Trophoblast cell (in vitro differentiated cells and primary cell): ENCODE measurements at regions not wholly inside any gene's neighbourhood (a gene's known extent, or its start where the extent isn't known, plus 50 kb on each side); places are given as distances from the start of the nearest gene placed in this dataset.

Source experiments
- DNase-seq, 2 donors: peaks; one replicate each; pipeline ENCODE4 v3.0.0-alpha.2; 2016
- H2AFZ ChIP-seq: 2 replicates; pipeline ENCODE4 v1.6.1; 2013; ENCODE audit warnings: low read length, moderate library complexity, mild to moderate bottlenecking; ENCODE audit not compliant: insufficient read depth, poor library complexity
- H2AK5ac ChIP-seq: 2 replicates; pipeline ENCODE4 v1.6.1; 2013; ENCODE audit warnings: mild to moderate bottlenecking, low read length
- H2BK120ac ChIP-seq: 2 replicates; pipeline ENCODE4 v1.6.1; 2013; ENCODE audit warnings: low read length, mild to moderate bottlenecking, moderate library complexity; ENCODE audit not compliant: insufficient read depth, poor library complexity
- H2BK12ac ChIP-seq: 2 replicates; pipeline ENCODE4 v1.6.1; 2013; ENCODE audit warnings: mild to moderate bottlenecking, low read length, moderate library complexity
- H2BK5ac ChIP-seq: 2 replicates; pipeline ENCODE4 v1.6.1; 2013; ENCODE audit warnings: low read length, low read depth, moderate library complexity, mild to moderate bottlenecking; ENCODE audit not compliant: poor library complexity
- H3K14ac ChIP-seq: 2 replicates; pipeline ENCODE4 v1.6.1; 2013; ENCODE audit warnings: mild to moderate bottlenecking, low read length
- H3K18ac ChIP-seq: 2 replicates; pipeline ENCODE4 v1.6.1; 2013; ENCODE audit warnings: mild to moderate bottlenecking, low read length
- H3K23ac ChIP-seq: 2 replicates; pipeline ENCODE4 v1.6.1; 2013; ENCODE audit warnings: low read length
- H3K27ac ChIP-seq: 2 replicates; pipeline ENCODE4 v1.5.1; 2013; ENCODE audit warnings: low read depth, mild to moderate bottlenecking, inconsistent platforms, low read length, moderate library complexity
- H3K27me3 ChIP-seq: 2 replicates; pipeline ENCODE4 v1.6.1; 2013; ENCODE audit warnings: inconsistent platforms, mild to moderate bottlenecking, low read length, moderate library complexity; ENCODE audit not compliant: insufficient read depth
- H3K36me3 ChIP-seq, 2 experiments: 1 replicate in 1 of 2; 2 replicates in 1 of 2; pipeline ENCODE4 v1.6.1; 2013; ENCODE audit warnings: low read length in 2 of 2, mild to moderate bottlenecking in 2 of 2, moderate library complexity in 1 of 2; ENCODE audit not compliant: insufficient read depth in 2 of 2, control insufficient read depth in 1 of 2
- H3K4ac ChIP-seq: 2 replicates; pipeline ENCODE4 v1.6.1; 2013; ENCODE audit warnings: low read depth, mild to moderate bottlenecking, low read length, moderate library complexity
- H3K4me1 ChIP-seq, 2 experiments: 1 replicate in 1 of 2; 2 replicates in 1 of 2; pipeline ENCODE4 v1.6.1; 2013; ENCODE audit warnings: low read length in 2 of 2, mild to moderate bottlenecking in 2 of 2, moderate library complexity in 1 of 2; ENCODE audit not compliant: insufficient read depth in 2 of 2, control insufficient read depth in 1 of 2
- H3K4me2 ChIP-seq: 2 replicates; pipeline ENCODE4 v1.6.1; 2013; ENCODE audit warnings: inconsistent platforms, mild to moderate bottlenecking, low read length, moderate library complexity
- H3K4me3 ChIP-seq: 2 replicates; pipeline ENCODE4 v1.5.1; 2013; ENCODE audit warnings: mild to moderate bottlenecking, low read depth, low read length, inconsistent platforms
- H3K79me1 ChIP-seq: one replicate; pipeline ENCODE4 v1.6.1; 2013; ENCODE audit warnings: low read length
- H3K79me2 ChIP-seq: 2 replicates; pipeline ENCODE4 v1.6.1; 2013; ENCODE audit warnings: low read length, mild to moderate bottlenecking; ENCODE audit not compliant: control insufficient read depth, insufficient read depth, poor library complexity
- H3K9ac ChIP-seq: 2 replicates; pipeline ENCODE4 v1.6.1; 2013; ENCODE audit warnings: mild to moderate bottlenecking, low read length
- H3K9me3 ChIP-seq: 2 replicates; pipeline ENCODE4 v1.6.1; 2013; ENCODE audit warnings: low read depth, mild to moderate bottlenecking, control low read depth, inconsistent platforms, low read length; ENCODE audit not compliant: insufficient read depth
- H4K12ac ChIP-seq: 2 replicates; pipeline ENCODE4 v1.6.1; 2013; ENCODE audit warnings: low read depth, mild to moderate bottlenecking, low read length, moderate library complexity
- H4K8ac ChIP-seq: 2 replicates; pipeline ENCODE4 v1.6.1; 2013; ENCODE audit warnings: low read depth, mild to moderate bottlenecking, low read length, moderate library complexity
- H4K91ac ChIP-seq: one replicate; pipeline ENCODE4 v1.6.1; 2013; ENCODE audit warnings: low read depth, mild to moderate bottlenecking, low read length, moderate library complexity
- WGBS: extraction: QIAGEN DNeasy Blood & Tissue Kit; methylation state at CpG from one replicate; pipeline ENCODE4 v1.1.7; 2013; ENCODE audit warnings: missing lambda C conversion rate; ENCODE audit not compliant: insufficient read length, insufficient coverage; ENCODE audit errors: extremely low coverage; 5-methylcytosine and 5-hydroxymethylcytosine counted together

GRCh38 chr18:77754475-77755044, 504.9 kb downstream of the GALR1 start:
- no peak overlapping the region for H3K4me3 ChIP-seq
- no CpG with 5 or more reads among the region's 7 CpGs for WGBS
- H3K27me3 ChIP-seq: no peaks in the 10 kb centered on the region
- DNase-seq: no peak
- H3K4me1 ChIP-seq: no peaks in the 10 kb centered on the region
- H3K79me2 ChIP-seq: no peaks in the 10 kb centered on the region
- H3K4ac ChIP-seq: no peak overlapping the region
- H3K79me1 ChIP-seq: no peaks in the 10 kb centered on the region
- no peak overlapping the region for H4K91ac ChIP-seq
- H2BK12ac ChIP-seq: no peak overlapping the region
- no peak overlapping the region for H3K18ac ChIP-seq
- H3K9me3 ChIP-seq: peaks cover 2% of the 10 kb centered on the region
- no peak overlapping the region for H3K27ac ChIP-seq
- H2BK5ac ChIP-seq: no peak overlapping the region
- H2AK5ac ChIP-seq: no peak overlapping the region
- no peak overlapping the region for H2AFZ ChIP-seq
- no peak overlapping the region for H3K9ac ChIP-seq
- H3K4me2 ChIP-seq: no peak overlapping the region
- H3K14ac ChIP-seq: no peak overlapping the region
- no peaks in the 10 kb centered on the region for H3K36me3 ChIP-seq
- no peak overlapping the region for H4K12ac ChIP-seq
- H3K23ac ChIP-seq: no peak overlapping the region
- no peak overlapping the region for H2BK120ac ChIP-seq
- no peak overlapping the region for H4K8ac ChIP-seq

GRCh38 chr18:77755187-77755586, 505.5 kb downstream of the GALR1 start:
- H3K9ac ChIP-seq: no peak overlapping the region
- no peaks in the 10 kb centered on the region for H3K36me3 ChIP-seq
- no peak overlapping the region for H4K8ac ChIP-seq
- H3K4me3 ChIP-seq: no peak overlapping the region
- no peak overlapping the region for H3K4ac ChIP-seq
- no peak overlapping the region for H3K4me2 ChIP-seq
- H4K91ac ChIP-seq: no peak overlapping the region
- H2AFZ ChIP-seq: no peak overlapping the region
- no peak overlapping the region for H3K23ac ChIP-seq
- H2BK5ac ChIP-seq: no peak overlapping the region
- no peak overlapping the region for H2BK12ac ChIP-seq
- H3K79me1 ChIP-seq: no peaks in the 10 kb centered on the region
- no peak overlapping the region for H3K27ac ChIP-seq
- no peak overlapping the region for H4K12ac ChIP-seq
- H2BK120ac ChIP-seq: no peak overlapping the region
- H3K79me2 ChIP-seq: no peaks in the 10 kb centered on the region
- no peak for DNase-seq
- H2AK5ac ChIP-seq: no peak overlapping the region
- no peak overlapping the region for H3K14ac ChIP-seq
- no peaks in the 10 kb centered on the region for H3K4me1 ChIP-seq
- no CpG with 5 or more reads among the region's 6 CpGs for WGBS
- H3K27me3 ChIP-seq: no peaks in the 10 kb centered on the region
- H3K18ac ChIP-seq: no peak overlapping the region
- peaks cover 2% of the 10 kb centered on the region for H3K9me3 ChIP-seq

- DNase-seq: no peak
- no peaks in the 10 kb centered on the region for H3K4me1 ChIP-seq
- H2BK120ac ChIP-seq: no peak overlapping the region
- H3K9ac ChIP-seq: no peak overlapping the region
- H2BK12ac ChIP-seq: no peak overlapping the region
- H4K8ac ChIP-seq: no peak overlapping the region
- H3K4ac ChIP-seq: no peak overlapping the region
- H3K79me1 ChIP-seq: no peaks in the 10 kb centered on the region
- H2AK5ac ChIP-seq: no peak overlapping the region
- no peak overlapping the region for H3K4me2 ChIP-seq
- H3K18ac ChIP-seq: no peak overlapping the region
- H3K27me3 ChIP-seq: no peaks in the 10 kb centered on the region
- no peak overlapping the region for H2AFZ ChIP-seq
- no peak overlapping the region for H4K12ac ChIP-seq
- H4K91ac ChIP-seq: no peak overlapping the region
- no peak overlapping the region for H3K4me3 ChIP-seq
- H3K9me3 ChIP-seq: no peaks in the 10 kb centered on the region
- H2BK5ac ChIP-seq: no peak overlapping the region
- no peak overlapping the region for H3K23ac ChIP-seq
- H3K27ac ChIP-seq: no peak overlapping the region
- H3K79me2 ChIP-seq: no peaks in the 10 kb centered on the region
- H3K14ac ChIP-seq: no peak overlapping the region
- no peaks in the 10 kb centered on the region for H3K36me3 ChIP-seq
Measured at GRCh38 chr18:77761332-77761731, 511.7 kb downstream of the GALR1 start.

GRCh38 chr18:77762014-77762413, 512.4 kb downstream of the GALR1 start:
- Histone ChIP-seq H3K27ac (no peak overlapping the region), H3K14ac (no peak overlapping the region), H3K4me3 (no peak overlapping the region), H3K9me3 (no peaks in the 10 kb centered on the region), H3K4ac (no peak overlapping the region), H3K9ac (no peak overlapping the region), H4K12ac (no peak overlapping the region), H2BK5ac (no peak overlapping the region), H3K4me1 (no peaks in the 10 kb centered on the region), H4K91ac (no peak overlapping the region), H3K79me2 (no peaks in the 10 kb centered on the region), H3K18ac (no peak overlapping the region), H4K8ac (no peak overlapping the region), H3K23ac (no peak overlapping the region), H3K79me1 (no peaks in the 10 kb centered on the region), H2AFZ (no peak overlapping the region), H2BK120ac (no peak overlapping the region), H3K4me2 (no peak overlapping the region), H3K27me3 (no peaks in the 10 kb centered on the region), H2AK5ac (no peak overlapping the region), H3K36me3 (no peaks in the 10 kb centered on the region), H2BK12ac (no peak overlapping the region)
- WGBS: no CpG with 5 or more reads among the region's 1 CpG
- DNase-seq: no peak
